Lower lobe of right lung (tissue), 2 donors: ENCODE measurements at regions not wholly inside any gene's neighbourhood (a gene's known extent, or its start where the extent isn't known, plus 50 kb on each side); places are given as distances from the start of the nearest gene placed in this dataset.

Experiments used
- ATAC-seq, 2 donors: fragments of 200-7000 bp; cut with Tn5 transposase; one replicate each; pipeline ENCODE4 v1.9.1; 2020 to 2022; ENCODE audit warnings: mild to moderate bottlenecking in 2 of 2, moderate library complexity in 2 of 2
- DNase-seq: peaks from one replicate; pipeline ENCODE4 v3.0.0-alpha.2; 2020
- H3K27ac ChIP-seq: fragments of 200-600 bp; one replicate; pipeline ENCODE4 v1.8.0; 2022
- H3K27me3 ChIP-seq: fragments of 200-600 bp; one replicate; pipeline ENCODE4 v1.8.0; 2022; ENCODE audit warnings: low read depth
- H3K36me3 ChIP-seq: fragments of 200-600 bp; one replicate; pipeline ENCODE4 v1.8.0; 2022; ENCODE audit warnings: mild to moderate bottlenecking
- H3K4me1 ChIP-seq: fragments of 200-600 bp; one replicate; pipeline ENCODE4 v1.8.0; 2022
- H3K4me3 ChIP-seq: fragments of 200-600 bp; one replicate; pipeline ENCODE4 v1.8.0; 2022; ENCODE audit warnings: mild to moderate bottlenecking
- H3K9me3 ChIP-seq: fragments of 200-600 bp; one replicate; pipeline ENCODE4 v1.8.0; 2022
- CTCF ChIP-seq: fragments of 200-600 bp; IDR thresholded peaks from one replicate; pipeline ENCODE4 v1.8.0; 2022; ENCODE audit warnings: antibody characterized with exemption, mild to moderate bottlenecking
- intact Hi-C: fragments of 100-400 bp; cut with DNase I; formaldehyde crosslinking; loops from one replicate; pipeline ENCODE4 v1.11.0; 2022
- donor health status: DM: no; HTN: yes; CAD: no; lungs with severe emphysema.

- peaks cover 5% of the 10 kb centered on the region for H3K27me3 ChIP-seq
- ATAC-seq (no peak), DNase-seq (no peak)
- no peak for TF ChIP-seq CTCF
- no peaks in the 10 kb centered on the region for H3K36me3 ChIP-seq
- no peaks in the 10 kb centered on the region for H3K9me3 ChIP-seq
- no peaks in the 10 kb centered on the region for H3K4me1 ChIP-seq
- intact Hi-C loops = no loop called here
- H3K27ac ChIP-seq = no peak overlapping the region
- no peak overlapping the region for H3K4me3 ChIP-seq
Observed at GRCh38 chr7:26556061-26556881, 264.6 kb downstream of the SNX10 start.

GRCh38 chr7:26560526-26561256, 269.0 kb downstream of the SNX10 start:
- DNase-seq = no peak
- Histone ChIP-seq H3K4me1 (no peaks in the 10 kb centered on the region), H3K36me3 (no peaks in the 10 kb centered on the region), H3K27ac (no peak overlapping the region), H3K27me3 (peaks cover 5% of the 10 kb centered on the region), H3K4me3 (no peak overlapping the region), H3K9me3 (no peaks in the 10 kb centered on the region)
- intact Hi-C loops = no loop called here
- TF ChIP-seq CTCF = no peak
- ATAC-seq = no peak

DNA sequence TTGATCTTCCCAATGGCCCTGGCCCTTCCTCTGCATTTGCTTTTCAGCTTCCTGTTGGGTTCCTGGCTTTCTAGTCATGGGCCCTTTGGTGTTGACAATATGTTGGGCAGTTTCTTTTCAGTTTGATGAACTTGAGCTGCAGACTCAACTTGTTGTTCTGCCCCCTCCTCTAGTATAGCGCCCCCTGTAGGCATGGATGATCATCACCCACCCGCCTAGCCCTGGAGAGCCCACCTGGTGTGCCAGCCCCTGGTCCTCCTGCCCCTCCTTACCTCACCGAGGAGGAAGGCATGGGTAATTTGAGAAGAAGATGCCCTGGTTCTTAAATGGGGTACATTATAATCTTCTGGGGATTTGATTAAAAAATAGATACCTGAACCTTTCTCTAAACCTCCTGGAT, 271.2 kb downstream of the SNX10 start:
- Histone ChIP-seq H3K27me3 (peaks cover 1% of the 10 kb centered on the region), H3K4me1 (no peaks in the 10 kb centered on the region), H3K27ac (no peak overlapping the region), H3K4me3 (no peak overlapping the region), H3K9me3 (no peaks in the 10 kb centered on the region), H3K36me3 (no peaks in the 10 kb centered on the region)
- no peak for ATAC-seq
- DNase-seq = no peak
- intact Hi-C loops = no loop called here
- TF ChIP-seq CTCF = no peak

DNA sequence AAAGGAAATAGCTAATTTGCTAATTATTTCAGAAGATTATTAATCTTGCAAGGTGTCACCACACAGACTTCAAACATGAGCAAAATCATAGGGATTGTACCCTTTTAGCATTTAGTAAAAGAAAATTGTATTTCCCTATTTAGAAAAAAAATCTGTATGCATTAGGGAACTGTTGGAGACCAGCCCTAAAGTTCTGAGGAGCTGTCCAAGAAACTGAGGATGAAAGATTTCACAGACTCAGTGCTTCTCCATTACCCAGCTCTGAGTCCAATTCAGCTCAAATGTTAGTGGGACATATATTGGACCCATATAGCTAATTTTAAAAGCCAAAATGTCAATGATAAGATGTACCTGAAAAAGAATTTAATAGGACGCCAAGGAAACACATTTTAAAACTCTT, 271.7 kb downstream of the SNX10 start:
- TF ChIP-seq CTCF = no peak
- DNase-seq (no peak), ATAC-seq (no peak)
- no peaks in the 10 kb centered on the region for H3K27me3 ChIP-seq
- intact Hi-C loops = no loop called here
- H3K4me1 ChIP-seq = no peaks in the 10 kb centered on the region
- no peak overlapping the region for H3K4me3 ChIP-seq
- no peaks in the 10 kb centered on the region for H3K9me3 ChIP-seq
- no peaks in the 10 kb centered on the region for H3K36me3 ChIP-seq
- no peak overlapping the region for H3K27ac ChIP-seq

DNA sequence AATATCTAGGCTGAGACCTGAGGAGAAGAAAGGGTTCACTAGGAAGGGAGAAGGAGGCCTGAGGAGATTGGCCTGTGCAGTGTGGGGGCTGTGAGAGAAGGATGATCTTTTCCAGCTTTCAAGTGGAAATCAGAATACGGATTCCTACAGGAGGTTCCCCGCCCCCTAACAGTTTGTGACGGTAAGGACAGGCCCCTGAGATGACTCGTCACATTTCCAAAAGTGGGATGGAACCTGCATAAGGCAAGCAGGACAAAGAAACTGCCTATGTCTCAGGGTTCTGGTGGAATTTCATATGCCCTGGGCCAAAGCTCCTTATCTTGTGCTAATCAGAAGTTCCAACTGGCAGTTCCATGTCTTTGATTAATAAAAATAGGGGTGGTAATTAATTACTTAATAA, 275.6 kb downstream of the SNX10 start:
- no peak for TF ChIP-seq CTCF
- no peak for ATAC-seq
- Histone ChIP-seq H3K4me3 (no peak overlapping the region), H3K4me1 (no peaks in the 10 kb centered on the region), H3K27me3 (no peaks in the 10 kb centered on the region), H3K27ac (no peak overlapping the region), H3K9me3 (no peaks in the 10 kb centered on the region), H3K36me3 (no peaks in the 10 kb centered on the region)
- intact Hi-C loops = no loop called here
- no peak for DNase-seq
